Ishikawa (cell line): ENCODE measurements at regions not wholly inside any gene's neighbourhood (a gene's known extent, or its start where the extent isn't known, plus 50 kb on each side); places are given as distances from the start of the nearest gene placed in this dataset.

ENCODE experiments used
- CREB1 ChIP-seq: IDR thresholded peaks from 2 replicates; pipeline ENCODE4 v1.6.1; 2012; ENCODE audit warnings: low read depth
- EGR1 ChIP-seq: IDR thresholded peaks from 2 replicates; pipeline ENCODE4 v1.6.1; 2012
- EP300 ChIP-seq: IDR thresholded peaks from 2 replicates; pipeline ENCODE4 v1.6.1; 2012; ENCODE audit warnings: borderline replicate concordance
- NFIC ChIP-seq: IDR thresholded peaks from 2 replicates; pipeline ENCODE4 v1.6.1; 2012
- RAD21 ChIP-seq: IDR thresholded peaks from 2 replicates; pipeline ENCODE4 v1.6.1; 2012; ENCODE audit warnings: low read depth
- REST ChIP-seq: IDR thresholded peaks from 2 replicates; pipeline ENCODE4 v1.6.1; 2012; ENCODE audit warnings: low read depth, mild to moderate bottlenecking
- TAF1 ChIP-seq: IDR thresholded peaks from 2 replicates; pipeline ENCODE4 v1.6.1; 2012; ENCODE audit warnings: low read depth, mild to moderate bottlenecking
- TCF12 ChIP-seq: IDR thresholded peaks from 2 replicates; pipeline ENCODE4 v1.6.1; 2012; ENCODE audit warnings: low read depth
- TEAD4 ChIP-seq: IDR thresholded peaks from 2 replicates; pipeline ENCODE4 v1.6.1; 2012
- USF1 ChIP-seq: IDR thresholded peaks from 2 replicates; pipeline ENCODE4 v1.6.1; 2012
- YY1 ChIP-seq: IDR thresholded peaks from 2 replicates; pipeline ENCODE4 v1.6.1; 2012; ENCODE audit warnings: low read depth
- ZBTB7A ChIP-seq: IDR thresholded peaks from 2 replicates; pipeline ENCODE4 v1.6.1; 2012; ENCODE audit warnings: low read depth
- TF ChIP-seq, protein P1 (sequence below): IDR thresholded peaks from 2 replicates; pipeline ENCODE4 v1.6.1; 2012

DNA sequence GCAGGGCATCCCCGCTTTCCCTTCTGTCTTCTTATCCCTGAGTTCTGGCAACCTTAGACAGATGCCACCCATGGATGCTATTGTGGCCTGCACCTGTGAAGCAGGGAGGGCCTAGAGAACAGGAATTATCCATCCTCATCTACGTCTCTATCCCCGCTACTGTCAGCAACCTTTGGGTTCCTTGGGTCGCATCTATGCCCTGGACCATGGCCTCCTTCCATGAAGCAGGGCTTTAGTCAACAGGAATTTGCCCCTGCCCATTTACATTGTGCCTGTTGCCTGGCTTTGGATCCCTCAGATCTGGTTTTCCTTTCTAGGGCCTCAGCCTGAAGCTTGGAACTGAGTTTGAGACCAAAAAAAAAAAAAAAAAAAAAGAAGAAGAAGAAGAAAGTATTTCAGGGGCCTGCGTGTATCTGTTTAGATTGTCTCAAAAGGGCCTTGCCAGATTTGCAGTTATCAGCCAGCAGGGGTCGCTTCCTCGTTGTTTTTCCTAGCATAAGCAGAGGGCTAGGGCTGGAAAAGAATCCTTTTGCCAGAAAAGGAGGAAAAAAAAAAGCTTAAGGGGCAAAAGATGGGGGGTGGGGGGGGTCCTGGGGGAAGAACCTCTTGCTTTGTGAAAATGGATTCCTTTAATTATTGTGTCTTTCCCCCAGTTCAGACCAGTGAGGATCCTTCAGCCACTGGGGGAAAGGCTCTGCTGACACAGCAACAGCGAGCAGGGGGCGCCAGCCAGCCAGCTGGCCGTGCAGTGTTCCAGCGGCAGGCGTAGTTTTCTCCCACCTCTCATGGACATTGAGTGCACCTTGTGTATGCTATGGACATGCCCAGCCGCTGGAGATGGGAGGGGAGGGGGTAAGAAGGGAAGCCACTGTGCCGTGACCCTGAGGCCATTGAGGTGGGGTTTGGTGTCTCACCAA lies 65.7 kb upstream of the ALDH1L1 start:
- TF ChIP-seq USF1 (no peak), RAD21 (peak; percentile 58), TEAD4 (no peak), EP300 (no peak), TAF1 (no peak), EGR1 (no peak), NFIC (no peak), REST (no peak), CREB1 (no peak), YY1 (no peak), ZBTB7A (no peak), TCF12 (no peak)
- TF ChIP-seq, protein P1, sequence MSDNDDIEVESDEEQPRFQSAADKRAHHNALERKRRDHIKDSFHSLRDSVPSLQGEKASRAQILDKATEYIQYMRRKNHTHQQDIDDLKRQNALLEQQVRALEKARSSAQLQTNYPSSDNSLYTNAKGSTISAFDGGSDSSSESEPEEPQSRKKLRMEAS = no peak
